CD4-positive, alpha-beta T cell treated with Interferon gamma for 1 hour (primary cell): ENCODE measurements at regions not wholly inside any gene's neighbourhood (a gene's known extent, or its start where the extent isn't known, plus 50 kb on each side); places are given as distances from the start of the nearest gene placed in this dataset.

Source experiments
- DNase-seq: peaks from one replicate; pipeline ENCODE4 v3.0.0-alpha.2; 2020

- DNase-seq, result no peak
Observed at GRCh38 chr6:105598264-105598663, 195.4 kb upstream of the PREP start.

DNA sequence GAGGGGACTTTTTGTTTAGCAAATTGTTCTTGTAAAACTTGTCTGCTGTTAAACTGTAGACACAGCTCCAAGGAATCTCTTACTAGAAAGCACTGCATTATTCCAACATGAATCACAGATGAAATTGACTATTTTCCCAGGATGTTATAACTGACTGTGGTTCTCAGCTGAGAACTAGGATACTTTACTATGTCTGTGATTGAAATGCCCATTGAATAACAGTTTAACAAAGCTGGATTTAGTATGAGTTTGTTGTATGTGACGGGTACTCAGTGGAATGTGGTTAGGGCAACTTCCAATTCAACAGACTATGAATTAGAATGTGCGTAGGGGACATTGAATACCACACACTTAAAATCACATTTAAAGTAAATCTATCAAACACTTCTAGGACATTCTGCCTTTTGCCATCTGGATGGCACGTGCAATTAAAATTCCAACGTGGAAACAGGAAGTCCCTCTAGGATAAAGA is 193.4 kb upstream of the PREP start:
- no peak for DNase-seq

DNA sequence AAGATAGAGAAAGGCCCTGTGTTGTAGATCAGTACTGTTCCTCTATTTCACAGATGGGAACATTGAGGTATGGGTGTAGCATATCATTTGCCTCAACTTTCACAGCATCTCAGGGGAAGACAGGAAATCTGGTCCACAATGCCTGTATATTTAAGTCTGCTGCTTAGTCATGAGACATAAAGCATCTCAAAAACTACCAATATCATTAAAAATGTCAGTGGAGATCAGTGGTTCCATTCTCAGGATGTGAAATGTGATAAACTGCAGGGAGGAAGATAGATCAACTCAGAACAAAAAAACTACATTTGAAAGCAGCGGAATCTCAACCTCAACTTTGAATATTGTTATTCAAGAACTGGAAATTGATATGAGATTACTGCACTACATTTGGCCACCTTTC is 192.9 kb upstream of the PREP start:
- DNase-seq, result no peak

GRCh38 chr6:105594821-105595220 is 191.9 kb upstream of the PREP start:
- DNase-seq, result no peak

DNA sequence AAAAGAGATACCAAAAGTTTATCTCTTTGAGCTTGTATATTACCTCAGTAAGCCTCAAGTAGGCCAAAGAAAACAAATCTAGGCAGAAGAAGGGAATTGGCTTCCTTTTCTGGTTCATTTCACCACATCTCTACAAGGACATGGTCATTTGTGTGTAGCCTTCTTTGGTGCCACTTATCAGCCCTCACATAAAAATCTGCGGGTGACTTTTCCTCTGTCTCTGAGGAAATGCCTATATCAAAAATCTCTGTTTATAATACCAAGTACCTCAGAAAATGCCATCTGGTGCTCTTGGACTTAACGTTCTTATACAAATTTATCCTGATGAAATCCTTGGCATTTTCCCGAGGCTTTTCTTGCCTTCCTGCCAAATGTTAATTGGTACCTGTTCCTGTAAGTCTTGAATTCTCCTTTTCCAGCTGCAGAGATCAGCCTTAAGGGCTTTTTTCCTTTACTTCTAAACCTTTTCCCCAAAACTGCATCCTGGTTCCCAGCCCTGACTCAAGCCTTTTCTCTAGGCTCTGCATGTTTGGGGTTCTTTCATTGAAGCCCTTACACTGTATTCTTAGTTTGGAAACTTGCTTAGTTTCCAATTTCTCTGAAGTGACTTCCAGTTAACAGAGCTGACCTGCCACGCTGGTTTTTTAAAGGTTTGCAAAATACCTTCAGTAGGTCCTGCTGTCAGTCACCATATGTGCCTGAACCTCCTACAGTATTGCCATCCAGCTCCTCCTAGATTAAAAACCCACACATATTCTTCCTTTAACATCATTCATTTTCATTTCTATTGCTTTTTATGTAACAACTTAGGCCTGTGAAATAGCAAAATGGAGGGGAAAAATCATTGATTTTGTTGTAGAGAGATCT is 191.2 kb upstream of the PREP start:
- DNase-seq, result no peak

GRCh38 chr6:105593056-105593690 is 190.3 kb upstream of the PREP start:
- no peak for DNase-seq

DNA sequence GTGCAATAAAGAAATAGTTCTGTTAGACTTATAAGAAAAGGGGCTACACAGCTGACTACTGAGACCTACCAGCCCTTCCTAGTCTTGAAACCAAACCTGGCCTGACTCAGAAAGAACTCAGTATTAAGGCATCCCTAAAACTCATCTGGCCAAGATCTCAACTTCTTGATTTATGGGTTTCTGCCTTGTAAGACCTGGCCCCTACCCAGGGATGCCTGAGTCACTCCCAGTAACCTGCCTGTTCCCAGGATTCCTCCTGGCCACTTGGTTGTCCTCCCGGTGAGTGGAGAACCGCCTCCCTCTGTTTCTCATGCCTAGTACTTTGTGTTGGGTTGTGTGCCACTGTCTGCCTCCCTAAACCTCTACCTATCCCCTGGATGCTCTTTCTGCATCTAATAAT is 189.4 kb upstream of the PREP start:
- no peak for DNase-seq

GRCh38 chr6:105591053-105591452 is 188.2 kb upstream of the PREP start:
- no peak for DNase-seq

DNA sequence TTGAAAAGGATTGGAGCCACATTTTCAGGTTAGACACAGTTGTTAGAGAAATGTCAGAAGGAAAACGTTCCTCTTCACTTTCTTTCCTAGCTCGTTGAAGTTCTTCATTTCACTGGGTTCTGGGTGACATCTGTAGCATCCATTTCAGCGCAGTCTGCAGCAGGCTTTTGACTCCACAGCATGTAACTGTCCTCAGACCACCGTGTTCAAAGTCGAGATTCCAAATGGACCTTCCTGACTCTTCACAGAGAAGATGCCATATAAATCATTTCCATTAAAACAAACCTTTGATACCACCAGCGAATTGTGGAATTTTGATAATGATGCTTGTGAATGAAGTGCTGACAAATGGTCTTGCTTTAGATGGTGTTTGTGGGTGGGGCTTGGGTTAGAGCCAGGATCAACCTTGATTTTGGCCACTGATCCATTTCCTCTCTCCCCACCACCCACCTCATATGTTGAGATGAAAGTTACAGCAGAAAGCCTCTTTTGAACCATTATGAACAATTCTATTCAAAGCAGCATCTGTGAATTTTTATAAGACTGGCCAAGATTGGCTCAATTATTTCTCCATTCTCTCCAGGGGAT is 185.3 kb upstream of the PREP start:
- no peak for DNase-seq

DNA sequence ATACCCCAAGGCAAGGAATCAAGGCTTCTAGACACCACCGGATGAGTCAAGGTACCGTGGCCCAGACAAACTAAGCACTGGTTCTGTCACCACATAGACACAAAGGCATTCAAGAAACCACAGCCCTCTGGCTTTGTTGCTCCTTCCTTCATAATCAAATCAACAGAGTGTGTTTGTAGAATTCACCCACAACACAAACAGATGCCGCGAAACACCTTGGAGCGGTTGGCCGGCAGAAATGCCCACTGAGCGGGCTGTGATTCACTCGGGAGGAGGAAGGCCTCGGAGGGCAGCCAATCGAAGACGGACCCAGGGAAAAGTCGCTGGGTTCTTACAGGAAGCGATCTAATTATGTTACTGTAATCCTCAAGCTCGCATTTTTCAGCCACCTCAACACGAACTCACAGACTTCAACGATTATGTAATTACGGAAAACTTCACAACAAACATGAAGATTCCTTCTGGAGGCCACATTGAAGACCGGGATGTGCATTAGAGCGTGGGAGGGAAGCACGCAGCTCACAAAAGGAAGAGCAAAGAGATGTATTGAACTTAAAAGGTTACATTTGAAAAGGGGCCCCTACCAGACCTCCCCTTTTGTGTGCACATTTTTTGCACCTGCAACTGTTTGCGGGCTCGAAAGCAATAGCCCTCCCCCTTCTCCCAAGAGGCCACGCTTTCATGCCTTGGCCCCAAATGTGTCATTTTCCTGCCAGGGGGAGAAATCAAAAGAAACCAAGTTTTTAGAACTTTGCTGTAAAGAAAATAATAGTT is 184.7 kb upstream of the PREP start:
- DNase-seq, result no peak

- no peak for DNase-seq
Observed at GRCh38 chr6:105578179-105578707, 175.4 kb upstream of the PREP start.

GRCh38 chr6:105573556-105573955 is 170.7 kb upstream of the PREP start:
- DNase-seq, result no peak

DNA sequence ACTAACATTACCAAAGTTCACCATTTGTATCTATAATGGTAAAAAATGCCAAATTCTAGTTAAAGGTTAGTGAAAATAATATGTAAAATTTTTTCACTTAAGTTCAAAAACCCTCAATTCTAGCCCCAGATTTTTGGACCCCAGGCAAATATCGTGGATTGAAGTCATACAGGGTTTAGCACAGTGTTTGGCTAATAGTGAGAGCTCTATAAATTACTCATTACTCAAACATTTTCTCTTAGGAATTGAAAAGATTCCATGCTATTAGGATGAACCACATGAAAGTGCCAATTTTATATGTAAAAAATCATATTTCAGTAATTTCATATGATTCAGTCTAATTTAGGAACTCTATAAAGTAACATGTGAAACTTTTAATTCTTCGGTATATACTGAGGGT is 170.3 kb upstream of the PREP start:
- DNase-seq, result no peak

GRCh38 chr6:105570416-105570815 is 167.5 kb upstream of the PREP start:
- DNase-seq, result no peak

GRCh38 chr6:105569706-105570105 is 166.8 kb upstream of the PREP start:
- DNase-seq, result no peak

- no peak for DNase-seq
Observed at GRCh38 chr6:105568751-105569150, 165.9 kb upstream of the PREP start.

DNA sequence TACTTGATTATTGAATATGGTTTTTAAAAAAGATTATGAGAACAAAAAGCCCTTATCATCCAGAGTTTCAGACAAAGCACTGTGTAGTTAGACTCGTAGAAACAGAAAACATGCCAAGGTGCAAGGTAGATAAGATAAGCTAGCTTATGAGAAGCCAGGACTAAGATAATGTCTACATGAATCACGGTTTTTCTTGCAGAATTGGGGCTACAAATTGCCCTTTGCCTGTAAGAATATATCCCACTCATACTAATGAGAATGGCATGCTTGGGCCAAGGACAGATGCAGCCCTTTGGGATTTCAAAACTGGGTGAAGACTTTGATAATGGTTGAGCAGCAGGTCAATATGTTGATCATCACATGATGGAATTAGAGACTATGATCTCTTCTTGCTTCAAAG is 165.3 kb upstream of the PREP start:
- DNase-seq, result no peak

DNA sequence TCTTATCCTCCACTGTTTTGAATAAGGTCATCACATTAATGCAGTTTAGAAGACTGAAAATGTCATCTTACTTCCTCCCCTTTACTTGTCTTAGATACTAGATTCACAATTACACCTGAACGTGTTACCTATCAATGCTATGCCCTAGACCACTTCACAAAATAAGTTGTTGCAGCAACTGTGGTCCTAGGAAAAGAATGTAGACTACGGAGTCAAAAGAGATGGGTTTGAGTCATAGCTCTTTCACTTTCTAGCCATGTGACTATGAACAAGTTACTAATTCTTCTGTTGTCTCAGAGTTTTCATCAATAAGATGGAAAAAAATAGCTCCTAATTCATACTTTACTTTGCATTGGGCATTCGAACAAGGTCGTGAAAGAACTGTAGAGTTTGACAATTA is 164.3 kb upstream of the PREP start:
- DNase-seq, result no peak

- DNase-seq, result no peak
Observed at GRCh38 chr6:105566503-105566902, 163.6 kb upstream of the PREP start.

GRCh38 chr6:105564121-105564902 is 161.4 kb upstream of the PREP start:
- no peak for DNase-seq

GRCh38 chr6:105562027-105562426 is 159.1 kb upstream of the PREP start:
- DNase-seq, result no peak

DNA sequence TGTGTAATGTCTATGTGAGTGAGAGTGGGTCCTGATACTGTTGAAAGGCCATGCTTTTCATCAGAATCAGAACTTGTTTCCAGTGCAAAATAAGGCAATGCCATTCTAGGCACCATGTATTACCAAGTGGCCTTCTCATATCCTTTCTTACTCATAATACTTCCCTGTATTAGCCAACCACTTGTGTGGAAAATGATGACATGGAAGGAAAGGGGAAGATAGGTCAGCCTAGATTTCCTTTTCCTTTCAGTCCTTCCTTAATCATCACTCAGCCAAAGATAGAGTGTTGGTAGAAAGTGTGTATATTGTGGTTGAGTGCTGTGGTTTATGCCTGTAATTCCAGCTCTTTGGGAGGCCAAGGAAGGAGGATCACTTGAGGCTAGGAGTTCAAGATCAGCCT is 158.6 kb upstream of the PREP start:
- no peak for DNase-seq
